ENCODE measurements at regions not wholly inside any gene's neighbourhood (a gene's known extent, or its start where the extent isn't known, plus 50 kb on each side); places are given as distances from the start of the nearest gene placed in this dataset.

DNA sequence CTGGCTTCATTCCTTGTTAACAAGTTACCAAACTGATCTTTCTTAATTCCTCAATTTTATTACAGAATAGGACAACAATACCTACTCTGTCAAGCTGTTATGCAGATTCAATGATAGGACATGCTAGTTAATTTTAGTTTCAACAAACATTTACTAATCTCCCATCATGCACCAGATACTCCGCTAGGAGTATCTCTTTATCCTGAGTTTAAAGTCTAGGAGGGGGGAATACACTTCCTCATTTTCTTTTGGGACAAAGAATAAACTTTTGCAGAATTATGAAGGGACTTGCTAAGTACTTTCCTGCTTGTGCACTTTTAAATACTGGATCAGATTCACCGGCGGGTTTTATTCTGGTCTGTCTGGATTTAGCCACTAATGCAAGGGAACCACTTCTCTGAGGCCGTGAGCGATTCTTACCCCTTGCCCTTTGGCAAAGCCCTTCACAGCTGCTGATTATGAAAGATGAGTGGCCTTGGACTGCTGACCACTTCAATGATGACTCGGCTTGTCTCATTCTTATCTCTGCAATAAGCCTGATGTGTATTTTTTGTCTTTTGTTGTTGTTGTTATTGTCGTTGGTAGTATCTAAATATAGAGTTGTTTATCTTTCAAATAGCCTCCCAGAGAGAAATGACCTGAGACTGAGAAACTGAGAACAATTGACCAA is 73.9 kb downstream of the RMI1 start:
- H3K36me3 ChIP-seq (ENCODE audit: insufficient read depth): no peaks in the 10 kb centered on the region
- H3K4me3 ChIP-seq: no peak overlapping the region
- H3K4me3 Mint-ChIP-seq: no peak overlapping the region
- no peaks in the 10 kb centered on the region for H3K36me3 Mint-ChIP-seq (ENCODE audit: low read depth)
- no peaks in the 10 kb centered on the region for H3F3A ChIP-seq (replicated peaks; ENCODE audit: low read depth)
- H3K27ac ChIP-seq (ENCODE audit: low read depth): no peak overlapping the region
- TF ChIP-seq EZH2phosphoT487 (IDR thresholded peaks at IDR 0.05; ENCODE audit: unreplicated experiment): no peak
- TF ChIP-seq ZNF114 (CRISPR knock-in tag; IDR thresholded peaks at IDR 0.05): no peak
- H3K27me3 ChIP-seq (ENCODE audit: insufficient read depth): no peaks in the 10 kb centered on the region
- no peaks in the 10 kb centered on the region for H3K27me3 Mint-ChIP-seq (ENCODE audit: insufficient read depth, low read depth, poor library complexity)
- no peak overlapping the region for H3K4me2 ChIP-seq
- no peak for ATAC-seq
- no peak overlapping the region for H3K27ac Mint-ChIP-seq
- no peaks in the 10 kb centered on the region for H3K9me3 Mint-ChIP-seq
- peaks cover 7% of the 10 kb centered on the region; the same call in 2 of the 3 replicates for H3K4me1 Mint-ChIP-seq
- H3K4me1 ChIP-seq (ENCODE audit: insufficient read depth): peaks cover 4% of the 10 kb centered on the region; the same call in 1 of the 2 replicates
- no peak overlapping the region for H2AFZ ChIP-seq
- H4K20me1 ChIP-seq (replicated peaks; ENCODE audit: insufficient read depth): no peaks in the 10 kb centered on the region
- no peaks in the 10 kb centered on the region for H3K79me2 ChIP-seq (replicated peaks; ENCODE audit: insufficient read depth)
- no peaks in the 10 kb centered on the region for H3K9me2 ChIP-seq (ENCODE audit: insufficient read depth)
- no peak for DNase-seq (ENCODE audit: low spot score)

DNA sequence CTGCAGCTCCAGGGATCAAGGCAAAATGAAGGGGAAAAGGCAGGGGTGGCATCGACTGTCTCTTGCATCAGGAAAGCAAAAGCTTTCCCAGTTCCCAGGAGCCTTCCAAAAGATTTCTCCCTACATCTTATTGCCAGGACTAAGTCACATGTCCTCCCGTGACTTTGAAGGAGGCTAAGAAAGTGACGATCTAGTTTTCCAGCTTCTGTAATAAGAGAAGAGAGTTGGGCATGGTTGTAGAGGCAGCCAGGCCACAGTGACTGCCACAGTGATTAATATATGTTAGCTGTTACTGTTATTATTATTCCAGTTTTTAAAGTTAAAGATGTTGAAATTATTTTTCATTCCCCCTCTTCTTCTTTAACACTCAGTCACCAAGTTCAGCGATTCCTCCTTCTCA is 77.1 kb downstream of the RMI1 start:
- Mint-ChIP-seq H3K27ac (no peak overlapping the region), H3K27me3 (ENCODE audit: insufficient read depth, low read depth, poor library complexity) (peaks cover 3% of the 10 kb centered on the region), H3K9me3 (no peaks in the 10 kb centered on the region), H3K4me1 (peaks cover 7% of the 10 kb centered on the region; the same call in 2 of the 3 replicates), H3K4me3 (no peak overlapping the region), H3K36me3 (ENCODE audit: low read depth) (no peaks in the 10 kb centered on the region)
- DNase-seq (ENCODE audit: low spot score) (no peak), ATAC-seq (no peak)
- no peaks in the 10 kb centered on the region for H3K27me3 ChIP-seq (ENCODE audit: insufficient read depth)
- no peak overlapping the region for H3K27ac ChIP-seq (ENCODE audit: low read depth)
- no peak overlapping the region for H3K4me3 ChIP-seq
- no peak overlapping the region for H2AFZ ChIP-seq
- H3K4me1 ChIP-seq (ENCODE audit: insufficient read depth): peaks cover 4% of the 10 kb centered on the region; the same call in 1 of the 2 replicates
- H3F3A ChIP-seq (replicated peaks; ENCODE audit: low read depth): no peaks in the 10 kb centered on the region
- H3K79me2 ChIP-seq (replicated peaks; ENCODE audit: insufficient read depth): no peaks in the 10 kb centered on the region
- no peaks in the 10 kb centered on the region for H4K20me1 ChIP-seq (replicated peaks; ENCODE audit: insufficient read depth)
- no peak overlapping the region for H3K4me2 ChIP-seq
- H3K9me2 ChIP-seq (ENCODE audit: insufficient read depth): no peaks in the 10 kb centered on the region
- H3K36me3 ChIP-seq (ENCODE audit: insufficient read depth): no peaks in the 10 kb centered on the region
- TF ChIP-seq JUNB (IDR thresholded peaks at IDR 0.05; ENCODE audit: unreplicated experiment) (no peak), EZH2phosphoT487 (IDR thresholded peaks at IDR 0.05; ENCODE audit: unreplicated experiment) (no peak), ZNF114 (CRISPR knock-in tag; IDR thresholded peaks at IDR 0.05) (no peak), POLR2AphosphoS5 (IDR thresholded peaks at IDR 0.05; ENCODE audit: low read depth) (no peak), EZH2 (IDR thresholded peaks at IDR 0.05; ENCODE audit: low read depth, unreplicated experiment) (no peak), NANOG (IDR thresholded peaks at IDR 0.05; ENCODE audit: borderline replicate concordance) (no peak), CREB1 (CRISPR knock-in tag; IDR thresholded peaks at IDR 0.05; ENCODE audit: low read depth) (no peak), ZNF331 (CRISPR knock-in tag; IDR thresholded peaks at IDR 0.05; ENCODE audit: low read depth) (no peak)
- TF ChIP-seq, protein P1, sequence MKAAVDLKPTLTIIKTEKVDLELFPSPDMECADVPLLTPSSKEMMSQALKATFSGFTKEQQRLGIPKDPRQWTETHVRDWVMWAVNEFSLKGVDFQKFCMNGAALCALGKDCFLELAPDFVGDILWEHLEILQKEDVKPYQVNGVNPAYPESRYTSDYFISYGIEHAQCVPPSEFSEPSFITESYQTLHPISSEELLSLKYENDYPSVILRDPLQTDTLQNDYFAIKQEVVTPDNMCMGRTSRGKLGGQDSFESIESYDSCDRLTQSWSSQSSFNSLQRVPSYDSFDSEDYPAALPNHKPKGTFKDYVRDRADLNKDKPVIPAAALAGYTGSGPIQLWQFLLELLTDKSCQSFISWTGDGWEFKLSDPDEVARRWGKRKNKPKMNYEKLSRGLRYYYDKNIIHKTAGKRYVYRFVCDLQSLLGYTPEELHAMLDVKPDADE (IDR thresholded peaks at IDR 0.05): no peak
- TF ChIP-seq, protein P2, sequence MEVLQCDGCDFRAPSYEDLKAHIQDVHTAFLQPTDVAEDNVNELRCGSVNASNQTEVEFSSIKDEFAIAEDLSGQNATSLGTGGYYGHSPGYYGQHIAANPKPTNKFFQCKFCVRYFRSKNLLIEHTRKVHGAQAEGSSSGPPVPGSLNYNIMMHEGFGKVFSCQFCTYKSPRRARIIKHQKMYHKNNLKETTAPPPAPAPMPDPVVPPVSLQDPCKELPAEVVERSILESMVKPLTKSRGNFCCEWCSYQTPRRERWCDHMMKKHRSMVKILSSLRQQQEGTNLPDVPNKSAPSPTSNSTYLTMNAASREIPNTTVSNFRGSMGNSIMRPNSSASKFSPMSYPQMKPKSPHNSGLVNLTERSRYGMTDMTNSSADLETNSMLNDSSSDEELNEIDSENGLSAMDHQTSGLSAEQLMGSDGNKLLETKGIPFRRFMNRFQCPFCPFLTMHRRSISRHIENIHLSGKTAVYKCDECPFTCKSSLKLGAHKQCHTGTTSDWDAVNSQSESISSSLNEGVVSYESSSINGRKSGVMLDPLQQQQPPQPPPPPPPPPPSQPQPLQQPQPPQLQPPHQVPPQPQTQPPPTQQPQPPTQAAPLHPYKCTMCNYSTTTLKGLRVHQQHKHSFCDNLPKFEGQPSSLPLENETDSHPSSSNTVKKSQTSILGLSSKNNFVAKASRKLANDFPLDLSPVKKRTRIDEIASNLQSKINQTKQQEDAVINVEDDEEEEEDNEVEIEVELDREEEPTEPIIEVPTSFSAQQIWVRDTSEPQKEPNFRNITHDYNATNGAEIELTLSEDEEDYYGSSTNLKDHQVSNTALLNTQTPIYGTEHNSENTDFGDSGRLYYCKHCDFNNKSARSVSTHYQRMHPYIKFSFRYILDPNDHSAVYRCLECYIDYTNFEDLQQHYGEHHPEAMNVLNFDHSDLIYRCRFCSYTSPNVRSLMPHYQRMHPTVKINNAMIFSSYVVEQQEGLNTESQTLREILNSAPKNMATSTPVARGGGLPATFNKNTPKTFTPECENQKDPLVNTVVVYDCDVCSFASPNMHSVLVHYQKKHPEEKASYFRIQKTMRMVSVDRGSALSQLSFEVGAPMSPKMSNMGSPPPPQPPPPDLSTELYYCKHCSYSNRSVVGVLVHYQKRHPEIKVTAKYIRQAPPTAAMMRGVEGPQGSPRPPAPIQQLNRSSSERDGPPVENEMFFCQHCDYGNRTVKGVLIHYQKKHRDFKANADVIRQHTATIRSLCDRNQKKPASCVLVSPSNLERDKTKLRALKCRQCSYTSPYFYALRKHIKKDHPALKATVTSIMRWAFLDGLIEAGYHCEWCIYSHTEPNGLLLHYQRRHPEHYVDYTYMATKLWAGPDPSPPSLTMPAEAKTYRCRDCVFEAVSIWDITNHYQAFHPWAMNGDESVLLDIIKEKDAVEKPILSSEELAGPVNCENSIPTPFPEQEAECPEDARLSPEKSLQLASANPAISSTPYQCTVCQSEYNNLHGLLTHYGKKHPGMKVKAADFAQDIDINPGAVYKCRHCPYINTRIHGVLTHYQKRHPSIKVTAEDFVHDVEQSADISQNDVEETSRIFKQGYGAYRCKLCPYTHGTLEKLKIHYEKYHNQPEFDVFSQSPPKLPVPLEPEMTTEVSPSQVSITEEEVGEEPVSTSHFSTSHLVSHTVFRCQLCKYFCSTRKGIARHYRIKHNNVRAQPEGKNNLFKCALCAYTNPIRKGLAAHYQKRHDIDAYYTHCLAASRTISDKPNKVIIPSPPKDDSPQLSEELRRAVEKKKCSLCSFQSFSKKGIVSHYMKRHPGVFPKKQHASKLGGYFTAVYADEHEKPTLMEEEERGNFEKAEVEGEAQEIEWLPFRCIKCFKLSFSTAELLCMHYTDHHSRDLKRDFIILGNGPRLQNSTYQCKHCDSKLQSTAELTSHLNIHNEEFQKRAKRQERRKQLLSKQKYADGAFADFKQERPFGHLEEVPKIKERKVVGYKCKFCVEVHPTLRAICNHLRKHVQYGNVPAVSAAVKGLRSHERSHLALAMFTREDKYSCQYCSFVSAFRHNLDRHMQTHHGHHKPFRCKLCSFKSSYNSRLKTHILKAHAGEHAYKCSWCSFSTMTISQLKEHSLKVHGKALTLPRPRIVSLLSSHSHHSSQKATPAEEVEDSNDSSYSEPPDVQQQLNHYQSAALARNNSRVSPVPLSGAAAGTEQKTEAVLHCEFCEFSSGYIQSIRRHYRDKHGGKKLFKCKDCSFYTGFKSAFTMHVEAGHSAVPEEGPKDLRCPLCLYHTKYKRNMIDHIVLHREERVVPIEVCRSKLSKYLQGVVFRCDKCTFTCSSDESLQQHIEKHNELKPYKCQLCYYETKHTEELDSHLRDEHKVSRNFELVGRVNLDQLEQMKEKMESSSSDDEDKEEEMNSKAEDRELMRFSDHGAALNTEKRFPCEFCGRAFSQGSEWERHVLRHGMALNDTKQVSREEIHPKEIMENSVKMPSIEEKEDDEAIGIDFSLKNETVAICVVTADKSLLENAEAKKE (CRISPR knock-in tag; IDR thresholded peaks at IDR 0.05): no peak
- TF ChIP-seq, protein P3, sequence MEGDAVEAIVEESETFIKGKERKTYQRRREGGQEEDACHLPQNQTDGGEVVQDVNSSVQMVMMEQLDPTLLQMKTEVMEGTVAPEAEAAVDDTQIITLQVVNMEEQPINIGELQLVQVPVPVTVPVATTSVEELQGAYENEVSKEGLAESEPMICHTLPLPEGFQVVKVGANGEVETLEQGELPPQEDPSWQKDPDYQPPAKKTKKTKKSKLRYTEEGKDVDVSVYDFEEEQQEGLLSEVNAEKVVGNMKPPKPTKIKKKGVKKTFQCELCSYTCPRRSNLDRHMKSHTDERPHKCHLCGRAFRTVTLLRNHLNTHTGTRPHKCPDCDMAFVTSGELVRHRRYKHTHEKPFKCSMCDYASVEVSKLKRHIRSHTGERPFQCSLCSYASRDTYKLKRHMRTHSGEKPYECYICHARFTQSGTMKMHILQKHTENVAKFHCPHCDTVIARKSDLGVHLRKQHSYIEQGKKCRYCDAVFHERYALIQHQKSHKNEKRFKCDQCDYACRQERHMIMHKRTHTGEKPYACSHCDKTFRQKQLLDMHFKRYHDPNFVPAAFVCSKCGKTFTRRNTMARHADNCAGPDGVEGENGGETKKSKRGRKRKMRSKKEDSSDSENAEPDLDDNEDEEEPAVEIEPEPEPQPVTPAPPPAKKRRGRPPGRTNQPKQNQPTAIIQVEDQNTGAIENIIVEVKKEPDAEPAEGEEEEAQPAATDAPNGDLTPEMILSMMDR (conservative IDR thresholded peaks at IDR 0.05; ENCODE audit: low read depth in 2 of 2): no peak

All from GM23338 (cell line).